Endothelial cell of umbilical vein (primary cell): ENCODE measurements at regions not wholly inside any gene's neighbourhood (a gene's known extent, or its start where the extent isn't known, plus 50 kb on each side); places are given as distances from the start of the nearest gene placed in this dataset.

Experiments
- BruUV-seq: library from RNA; stranded (reverse); fragments of 400-500 nt; replicated peaks from 2 replicates; lab custom pipeline; 2021; lab: Mats Ljungman, UMichigan
- CTCF ChIA-PET: fragments of 300-600, 350-600 bp; sonication (Branson Sonifier 250); formaldehyde crosslinking; loops from one replicate; lab custom pipeline; 2021; ENCODE audit warnings: antibody characterized with exemption, inconsistent platforms; lab: Charles Lee
- POLR2A ChIA-PET: fragments of 300-600, 350-600 bp; sonication (Branson Sonifier 250); formaldehyde crosslinking; loops from one replicate; lab custom pipeline; 2021; ENCODE audit warnings: antibody characterized with exemption, inconsistent platforms; lab: Charles Lee
- DNase-seq: peaks from one replicate; pipeline ENCODE4 v3.0.0-alpha.2; 2011; ENCODE audit warnings: low read depth, low spot score
- FAIRE-seq: peaks from 2 replicates; lab custom pipeline; 2011; peaks lifted over from hg19 to GRCh38; lab: Jason Lieb, UNC
- H2AFZ ChIP-seq: 2 replicates; pipeline ENCODE4 v1.6.0; 2012; ENCODE audit warnings: low read depth, low read length, control low read depth, inconsistent platforms
- H3K27ac ChIP-seq: 2 replicates; pipeline ENCODE4 v1.5.1; 2011; ENCODE audit warnings: low read depth, mild to moderate bottlenecking, control low read depth, low read length, moderate library complexity; ENCODE audit not compliant: insufficient read depth
- H3K27me3 ChIP-seq, 2 experiments: 2 replicates each; pipeline versions ENCODE4 v1.6.0 to v1.6.1; 2011; ENCODE audit warnings: low read length in 2 of 2, mixed read lengths in 1 of 2; ENCODE audit not compliant: control insufficient read depth in 2 of 2, insufficient read depth in 2 of 2
- H3K36me3 ChIP-seq, 2 experiments: 2 replicates in 1 of 2; 3 replicates in 1 of 2; pipeline ENCODE4 v1.5.1; 2011; ENCODE audit warnings: low read length in 2 of 2, mild to moderate bottlenecking in 1 of 2, moderate library complexity in 1 of 2; ENCODE audit not compliant: control insufficient read depth in 2 of 2, insufficient read depth in 2 of 2; ENCODE audit errors: extremely low read depth in 1 of 2
- H3K4me1 ChIP-seq: 3 replicates; pipeline ENCODE4 v1.5.1; 2011; ENCODE audit warnings: mild to moderate bottlenecking, low read length; ENCODE audit not compliant: control insufficient read depth, insufficient read depth; ENCODE audit errors: extremely low read depth
- H3K4me2 ChIP-seq: 2 replicates; pipeline ENCODE4 v1.6.1; 2011; ENCODE audit warnings: low read length, control low read depth, mixed read lengths; ENCODE audit not compliant: insufficient read depth
- H3K4me3 ChIP-seq, 3 experiments: fragments of 200-600 bp in 1 of 3; sonication (generic), shearing (Covaris generic) in 1 of 3; replicated peaks in 1 of 3; 2 replicates each; pipeline ENCODE4 v1.5.1; 2011 to 2016; ENCODE audit warnings: control low read depth in 3 of 3, low read length in 3 of 3, mild to moderate bottlenecking in 2 of 3, inconsistent platforms in 1 of 3, low read depth in 1 of 3, moderate library complexity in 1 of 3; ENCODE audit not compliant: insufficient read depth in 1 of 3
- H3K79me2 ChIP-seq: 2 replicates; pipeline ENCODE4 v1.6.0; 2012; ENCODE audit warnings: low read length, inconsistent platforms; ENCODE audit not compliant: control insufficient read depth, insufficient read depth
- H3K9ac ChIP-seq: replicated peaks from 2 replicates; pipeline ENCODE3; 2011; ENCODE audit warnings: low read length, control low read depth; ENCODE audit not compliant: insufficient read depth; ENCODE audit errors: extremely low read depth
- H3K9me1 ChIP-seq: replicated peaks from 3 replicates; pipeline ENCODE4 v1.6.0; 2011; ENCODE audit warnings: mild to moderate bottlenecking, low read length; ENCODE audit not compliant: control insufficient read depth, insufficient read depth; ENCODE audit errors: extremely low read depth
- H3K9me3 ChIP-seq: replicated peaks from 2 replicates; pipeline ENCODE4 v1.5.1; 2012; ENCODE audit warnings: low read length, inconsistent platforms; ENCODE audit not compliant: control insufficient read depth, insufficient read depth
- H4K20me1 ChIP-seq: replicated peaks from 2 replicates; pipeline ENCODE3; 2011; ENCODE audit warnings: mild to moderate bottlenecking, low read length; ENCODE audit not compliant: control insufficient read depth, insufficient read depth; ENCODE audit errors: extremely low read depth
- CTCF ChIP-seq, 2 donors: IDR thresholded peaks; 1 replicate in 1 of 2; 2 replicates in 1 of 2; pipeline ENCODE4 v1.5.1; 2011; ENCODE audit warnings: low read length in 2 of 2, mild to moderate bottlenecking in 2 of 2, moderate library complexity in 2 of 2, control low read depth in 1 of 2, inconsistent platforms in 1 of 2, low read depth in 1 of 2; ENCODE audit not compliant: insufficient read depth in 1 of 2; ENCODE audit errors: extremely low read depth in 1 of 2
- EZH2 ChIP-seq: IDR thresholded peaks from 2 replicates; pipeline ENCODE4 v1.6.1; 2012; ENCODE audit warnings: borderline replicate concordance, low read depth, mild to moderate bottlenecking, moderate library complexity, low read length, inconsistent platforms; ENCODE audit not compliant: severe bottlenecking
- GATA2 ChIP-seq: IDR thresholded peaks from 2 replicates; pipeline ENCODE4 v1.7.0; 2011; ENCODE audit warnings: low read depth, mild to moderate bottlenecking, moderate library complexity, mixed read lengths, low read length; ENCODE audit not compliant: insufficient read length, insufficient read depth
- MYC ChIP-seq: IDR thresholded peaks from one replicate; pipeline ENCODE4 v1.6.1; 2011; ENCODE audit warnings: mild to moderate bottlenecking, low read depth, low read length
- POLR2A ChIP-seq: IDR thresholded peaks from 2 replicates; pipeline ENCODE4 v1.6.1; 2012; ENCODE audit warnings: low read depth, mild to moderate bottlenecking, control low read depth, low read length
- POLR2AphosphoS5 ChIP-seq: IDR thresholded peaks from 2 replicates; pipeline ENCODE4 v1.6.1; 2012; ENCODE audit warnings: low read depth, mild to moderate bottlenecking, control low read depth, low read length, moderate library complexity; ENCODE audit not compliant: insufficient read depth
- dilution Hi-C: fragments of 300-500 bp; cut with MboI; formaldehyde crosslinking; loops from one replicate; pipeline ENCODE4 v1.15.0; 2019; ENCODE audit warnings: low sequenced_read_pairs; ENCODE audit not compliant: extremely low pct_ligation_motif_present
- intact Hi-C: fragments of 100-400 bp; cut with micrococcal nuclease; formaldehyde crosslinking; loops from one replicate; pipeline ENCODE4 v1.10.0; 2022

- dilution Hi-C loops: no loop called here
- Histone ChIP-seq H3K4me1 (no peaks in the 10 kb centered on the region), H3K9me1 (no peaks in the 10 kb centered on the region), H3K9me3 (no peaks in the 10 kb centered on the region), H3K79me2 (no peaks in the 10 kb centered on the region), H3K27me3 (no peaks in the 10 kb centered on the region), H2AFZ (no peak overlapping the region), H3K4me2 (no peak overlapping the region), H3K9ac (no peak overlapping the region), H3K36me3 (no peaks in the 10 kb centered on the region), H4K20me1 (no peaks in the 10 kb centered on the region), H3K27ac (no peak overlapping the region), H3K4me3 (no peak overlapping the region)
- POLR2A ChIA-PET: no interaction called here
- CTCF ChIA-PET: no interaction called here
- FAIRE-seq (no peak), DNase-seq (no peak)
- no TSS peak for BruUV-seq
- intact Hi-C loops: no loop called here
- no peak for TF ChIP-seq MYC
- no peak for TF ChIP-seq CTCF (IDR thresholded peaks at IDR 0.05; ENCODE audit: extremely low read depth in 1 of 2, insufficient read depth in 1 of 2, low read depth in 1 of 2, low read length in 2 of 2)
- TF ChIP-seq POLR2AphosphoS5: no peak
- TF ChIP-seq GATA2: no peak
- TF ChIP-seq POLR2A: no peak
- TF ChIP-seq EZH2: no peak
Measured at GRCh38 chr5:97563050-97563657, 380.1 kb upstream of the RIOK2 start.

- Histone ChIP-seq H3K4me2 (no peak overlapping the region), H3K9me3 (no peaks in the 10 kb centered on the region), H3K9me1 (no peaks in the 10 kb centered on the region), H3K79me2 (no peaks in the 10 kb centered on the region), H3K36me3 (no peaks in the 10 kb centered on the region), H3K27ac (no peak overlapping the region), H3K9ac (no peak overlapping the region), H3K4me3 (no peak overlapping the region), H3K4me1 (no peaks in the 10 kb centered on the region), H3K27me3 (no peaks in the 10 kb centered on the region), H2AFZ (no peak overlapping the region), H4K20me1 (no peaks in the 10 kb centered on the region)
- FAIRE-seq (no peak), DNase-seq (no peak)
- intact Hi-C loops (no loop called here), dilution Hi-C loops (no loop called here)
- no TSS peak for BruUV-seq
- ChIA-PET POLR2A (no interaction called here), CTCF (no interaction called here)
- TF ChIP-seq CTCF (IDR thresholded peaks at IDR 0.05; ENCODE audit: extremely low read depth in 1 of 2, insufficient read depth in 1 of 2, low read depth in 1 of 2, low read length in 2 of 2): no peak
- TF ChIP-seq EZH2: no peak
Measured at GRCh38 chr5:97568382-97568781, 385.3 kb upstream of the RIOK2 start.
